LoVo (cell line): ENCODE measurements at regions not wholly inside any gene's neighbourhood (a gene's known extent, or its start where the extent isn't known, plus 50 kb on each side); places are given as distances from the start of the nearest gene placed in this dataset.

ENCODE experiments used
- DNase-seq: peaks from one replicate; pipeline ENCODE4 v3.0.0-alpha.2; 2016; ENCODE audit warnings: low spot score

GRCh38 chr2:120976501-120977307 is 241.0 kb downstream of the GLI2 start:
- DNase-seq, result no peak

- DNase-seq, result no peak
These were observed 242.1 kb downstream of the GLI2 start for GRCh38 chr2:120977582-120978358.

- DNase-seq, result peak; percentile 22
These were observed 242.8 kb downstream of the GLI2 start for GRCh38 chr2:120978359-120979050.

GRCh38 chr2:120979398-120979797 is 243.7 kb downstream of the GLI2 start:
- DNase-seq, result no peak

GRCh38 chr2:120979921-120980320 is 244.3 kb downstream of the GLI2 start:
- DNase-seq, result no peak

GRCh38 chr2:120981443-120981842 is 245.8 kb downstream of the GLI2 start:
- no peak for DNase-seq

GRCh38 chr2:120982598-120982997 is 246.9 kb downstream of the GLI2 start:
- DNase-seq, result no peak

- no peak for DNase-seq
These were observed 247.7 kb downstream of the GLI2 start for GRCh38 chr2:120983344-120983743.

- DNase-seq, result no peak
These were observed 248.4 kb downstream of the GLI2 start for GRCh38 chr2:120984046-120984445.

- no peak for DNase-seq
These were observed 248.9 kb downstream of the GLI2 start for GRCh38 chr2:120984452-120985173.

- no peak for DNase-seq
These were observed 249.7 kb downstream of the GLI2 start for GRCh38 chr2:120985174-120985996.

GRCh38 chr2:120985997-120986651 is 250.5 kb downstream of the GLI2 start:
- no peak for DNase-seq

GRCh38 chr2:120986898-120987650 is 251.4 kb downstream of the GLI2 start:
- DNase-seq, result no peak

- no peak for DNase-seq
These were observed 252.5 kb downstream of the GLI2 start for GRCh38 chr2:120988051-120988699.

- no peak for DNase-seq
These were observed 253.2 kb downstream of the GLI2 start for GRCh38 chr2:120988700-120989511.

- no peak for DNase-seq
These were observed 254.1 kb downstream of the GLI2 start for GRCh38 chr2:120989512-120990441.

- DNase-seq, result no peak
These were observed 254.8 kb downstream of the GLI2 start for GRCh38 chr2:120990451-120990871.
